Astrocyte (in vitro differentiated cells and primary cell): ENCODE measurements at regions not wholly inside any gene's neighbourhood (a gene's known extent, or its start where the extent isn't known, plus 50 kb on each side); places are given as distances from the start of the nearest gene placed in this dataset.

Experiments used
- DNase-seq: peaks from one replicate; pipeline ENCODE4 v3.0.0-alpha.2; 2010; ENCODE audit warnings: low read depth
- FAIRE-seq: peaks from 2 replicates; lab custom pipeline; 2011; peaks lifted over from hg19 to GRCh38; lab: Jason Lieb, UNC
- H2AFZ ChIP-seq: 2 replicates; pipeline ENCODE4 v1.6.0; 2012; ENCODE audit warnings: low read depth, low read length, inconsistent platforms
- H3K27ac ChIP-seq: 2 replicates; pipeline ENCODE4 v1.5.1; 2011; ENCODE audit warnings: low read depth, low read length, inconsistent platforms
- H3K27me3 ChIP-seq: 2 replicates; pipeline ENCODE4 v1.6.0; 2011; ENCODE audit warnings: low read length, inconsistent platforms; ENCODE audit not compliant: insufficient read depth
- H3K36me3 ChIP-seq: 2 replicates; pipeline ENCODE4 v1.5.1; 2011; ENCODE audit warnings: low read length, inconsistent platforms; ENCODE audit not compliant: insufficient read depth
- H3K4me1 ChIP-seq: 2 replicates; pipeline ENCODE4 v1.5.1; 2011; ENCODE audit warnings: low read length, inconsistent platforms; ENCODE audit not compliant: insufficient read depth
- H3K4me2 ChIP-seq: 2 replicates; pipeline ENCODE4 v1.6.0; 2012; ENCODE audit warnings: low read length, inconsistent platforms
- H3K4me3 ChIP-seq: 2 replicates; pipeline ENCODE4 v1.5.1; 2011; ENCODE audit warnings: low read depth, mild to moderate bottlenecking, low read length, inconsistent platforms; ENCODE audit not compliant: insufficient read depth
- H3K79me2 ChIP-seq: 2 replicates; pipeline ENCODE4 v1.6.0; 2012; ENCODE audit warnings: mild to moderate bottlenecking, low read length, inconsistent platforms; ENCODE audit not compliant: insufficient read depth
- H3K9ac ChIP-seq: 2 replicates; pipeline ENCODE4 v1.6.0; 2012; ENCODE audit warnings: mild to moderate bottlenecking, low read length, inconsistent platforms
- H3K9me3 ChIP-seq: 2 replicates; pipeline ENCODE4 v1.5.1; 2012; ENCODE audit warnings: low read depth, mild to moderate bottlenecking, low read length, inconsistent platforms; ENCODE audit not compliant: insufficient read depth
- H4K20me1 ChIP-seq: 2 replicates; pipeline ENCODE4 v1.6.0; 2012; ENCODE audit warnings: low read length, inconsistent platforms; ENCODE audit not compliant: insufficient read depth
- H3K27ac Mint-ChIP-seq: one replicate; pipeline ENCODE4 v1.8.0; 2021; ENCODE audit warnings: mild to moderate bottlenecking, mixed read lengths; ENCODE audit not compliant: unreplicated experiment
- H3K27me3 Mint-ChIP-seq: one replicate; pipeline ENCODE4 v1.8.0; 2021; ENCODE audit warnings: low read depth, mixed read lengths; ENCODE audit not compliant: unreplicated experiment
- H3K36me3 Mint-ChIP-seq: one replicate; pipeline ENCODE4 v1.8.0; 2021; ENCODE audit warnings: low read depth, mixed read lengths; ENCODE audit not compliant: unreplicated experiment
- H3K4me1 Mint-ChIP-seq: one replicate; pipeline ENCODE4 v1.8.0; 2021; ENCODE audit warnings: low read depth, mixed read lengths; ENCODE audit not compliant: unreplicated experiment
- H3K4me3 Mint-ChIP-seq: one replicate; pipeline ENCODE4 v1.8.0; 2021; ENCODE audit warnings: mild to moderate bottlenecking, moderate library complexity, mixed read lengths; ENCODE audit not compliant: unreplicated experiment
- H3K9me3 Mint-ChIP-seq: one replicate; pipeline ENCODE4 v1.8.0; 2021; ENCODE audit warnings: mild to moderate bottlenecking, mixed read lengths; ENCODE audit not compliant: unreplicated experiment
- EZH2 ChIP-seq: IDR thresholded peaks from 2 replicates; pipeline ENCODE4 v1.6.1; 2012; ENCODE audit warnings: mild to moderate bottlenecking, low read length, inconsistent platforms; ENCODE audit not compliant: insufficient read depth
- TF ChIP-seq, protein P1 (sequence below): IDR thresholded peaks from 2 replicates; pipeline ENCODE4 v1.5.1; 2011; ENCODE audit warnings: low read depth, mild to moderate bottlenecking, inconsistent platforms, low read length, moderate library complexity; ENCODE audit not compliant: insufficient read depth

GRCh38 chr9:135321580-135321979 lies 158.0 kb upstream of the PPP1R26 start:
- no peak overlapping the region for H3K4me3 Mint-ChIP-seq
- TF ChIP-seq, protein P1, sequence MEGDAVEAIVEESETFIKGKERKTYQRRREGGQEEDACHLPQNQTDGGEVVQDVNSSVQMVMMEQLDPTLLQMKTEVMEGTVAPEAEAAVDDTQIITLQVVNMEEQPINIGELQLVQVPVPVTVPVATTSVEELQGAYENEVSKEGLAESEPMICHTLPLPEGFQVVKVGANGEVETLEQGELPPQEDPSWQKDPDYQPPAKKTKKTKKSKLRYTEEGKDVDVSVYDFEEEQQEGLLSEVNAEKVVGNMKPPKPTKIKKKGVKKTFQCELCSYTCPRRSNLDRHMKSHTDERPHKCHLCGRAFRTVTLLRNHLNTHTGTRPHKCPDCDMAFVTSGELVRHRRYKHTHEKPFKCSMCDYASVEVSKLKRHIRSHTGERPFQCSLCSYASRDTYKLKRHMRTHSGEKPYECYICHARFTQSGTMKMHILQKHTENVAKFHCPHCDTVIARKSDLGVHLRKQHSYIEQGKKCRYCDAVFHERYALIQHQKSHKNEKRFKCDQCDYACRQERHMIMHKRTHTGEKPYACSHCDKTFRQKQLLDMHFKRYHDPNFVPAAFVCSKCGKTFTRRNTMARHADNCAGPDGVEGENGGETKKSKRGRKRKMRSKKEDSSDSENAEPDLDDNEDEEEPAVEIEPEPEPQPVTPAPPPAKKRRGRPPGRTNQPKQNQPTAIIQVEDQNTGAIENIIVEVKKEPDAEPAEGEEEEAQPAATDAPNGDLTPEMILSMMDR: no peak
- no peak for TF ChIP-seq EZH2
- no peak for FAIRE-seq

DNA sequence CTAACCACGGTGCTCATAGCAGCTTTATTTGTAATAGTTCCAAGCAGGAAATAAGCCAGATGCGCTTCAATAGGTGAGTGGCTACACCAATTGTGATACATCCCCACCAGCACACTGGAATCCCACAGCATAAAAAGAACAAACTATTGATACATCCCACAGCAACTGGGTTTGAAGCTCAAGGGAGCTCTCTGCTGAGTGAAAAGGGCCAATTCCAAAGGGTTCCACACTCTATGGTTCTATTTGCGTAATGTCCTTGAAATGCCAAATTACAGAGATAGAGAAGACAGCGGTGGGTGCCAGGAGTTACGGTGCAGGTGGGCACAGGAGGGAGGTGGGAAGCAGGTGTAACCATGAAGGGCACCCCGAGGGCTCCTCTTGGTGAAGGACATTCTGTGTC lies 155.3 kb upstream of the PPP1R26 start:
- Mint-ChIP-seq H3K4me1 (no peaks in the 10 kb centered on the region), H3K36me3 (peaks cover 3% of the 10 kb centered on the region), H3K27ac (no peak overlapping the region), H3K27me3 (peaks cover 33% of the 10 kb centered on the region), H3K4me3 (no peak overlapping the region), H3K9me3 (peaks cover 8% of the 10 kb centered on the region)
- TF ChIP-seq, protein P1: no peak
- TF ChIP-seq EZH2: no peak
- no peak for DNase-seq
- Histone ChIP-seq H4K20me1 (no peaks in the 10 kb centered on the region), H3K27me3 (no peaks in the 10 kb centered on the region), H3K9me3 (no peaks in the 10 kb centered on the region), H3K27ac (no peak overlapping the region), H3K4me3 (no peak overlapping the region), H2AFZ (no peak overlapping the region), H3K9ac (no peak overlapping the region), H3K4me2 (no peak overlapping the region), H3K4me1 (no peaks in the 10 kb centered on the region), H3K79me2 (no peaks in the 10 kb centered on the region), H3K36me3 (no peaks in the 10 kb centered on the region)
- FAIRE-seq: no peak

More at GRCh38 chr9:135321580-135321979, 158.0 kb upstream of the PPP1R26 start:
- no peak for DNase-seq
- H3K4me3 ChIP-seq: no peak overlapping the region
- peaks cover 2% of the 10 kb centered on the region for H3K9me3 Mint-ChIP-seq
- H3K36me3 ChIP-seq: no peaks in the 10 kb centered on the region
- no peaks in the 10 kb centered on the region for H4K20me1 ChIP-seq
- no peak overlapping the region for H3K27ac ChIP-seq
- no peak overlapping the region for H3K9ac ChIP-seq
- no peaks in the 10 kb centered on the region for H3K4me1 Mint-ChIP-seq
- no peak overlapping the region for H3K27ac Mint-ChIP-seq
- no peaks in the 10 kb centered on the region for H3K27me3 ChIP-seq
- no peaks in the 10 kb centered on the region for H3K4me1 ChIP-seq
- H2AFZ ChIP-seq: no peak overlapping the region
- no peaks in the 10 kb centered on the region for H3K36me3 Mint-ChIP-seq
- H3K9me3 ChIP-seq: no peaks in the 10 kb centered on the region
- H3K27me3 Mint-ChIP-seq: peaks cover 20% of the 10 kb centered on the region
- H3K79me2 ChIP-seq: no peaks in the 10 kb centered on the region
- no peak overlapping the region for H3K4me2 ChIP-seq

DNA sequence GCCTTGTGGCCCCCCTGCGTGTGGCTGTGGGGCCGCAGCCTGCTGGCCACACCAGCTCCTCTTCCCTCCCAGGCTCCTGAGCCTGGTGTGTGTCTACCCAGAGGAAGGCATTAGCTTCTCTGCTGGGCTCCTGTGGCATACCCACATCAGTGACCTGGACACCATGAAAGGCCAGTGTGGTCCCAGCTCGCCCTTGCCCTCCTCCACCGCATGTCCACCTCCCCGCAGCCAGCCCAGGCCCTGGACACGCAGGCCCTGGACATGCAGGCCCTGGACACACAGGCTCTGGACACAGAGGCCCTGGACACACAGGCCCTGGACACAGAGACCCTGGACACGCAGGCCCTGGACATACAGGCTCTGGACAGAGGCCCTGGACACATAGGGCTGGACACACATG lies 153.4 kb upstream of the PPP1R26 start:
- H3K9ac ChIP-seq: no peak overlapping the region
- no peak for TF ChIP-seq EZH2
- TF ChIP-seq, protein P1: no peak
- DNase-seq (no peak), FAIRE-seq (no peak)
- no peak overlapping the region for H3K4me3 Mint-ChIP-seq
- H3K4me1 Mint-ChIP-seq: no peaks in the 10 kb centered on the region
- H3K9me3 ChIP-seq: no peaks in the 10 kb centered on the region
- no peak overlapping the region for H3K27ac ChIP-seq
- no peaks in the 10 kb centered on the region for H3K4me1 ChIP-seq
- peaks cover 28% of the 10 kb centered on the region for H3K27me3 Mint-ChIP-seq
- H3K36me3 Mint-ChIP-seq: peaks cover 3% of the 10 kb centered on the region
- H3K27ac Mint-ChIP-seq: no peak overlapping the region
- H2AFZ ChIP-seq: no peak overlapping the region
- peaks cover 8% of the 10 kb centered on the region for H3K9me3 Mint-ChIP-seq
- H3K36me3 ChIP-seq: no peaks in the 10 kb centered on the region
- no peak overlapping the region for H3K4me2 ChIP-seq
- no peaks in the 10 kb centered on the region for H3K27me3 ChIP-seq
- no peak overlapping the region for H3K4me3 ChIP-seq
- H4K20me1 ChIP-seq: no peaks in the 10 kb centered on the region
- no peaks in the 10 kb centered on the region for H3K79me2 ChIP-seq
